ENCODE measurements at regions not wholly inside any gene's neighbourhood (a gene's known extent, or its start where the extent isn't known, plus 50 kb on each side); places are given as distances from the start of the nearest gene placed in this dataset.

DNA sequence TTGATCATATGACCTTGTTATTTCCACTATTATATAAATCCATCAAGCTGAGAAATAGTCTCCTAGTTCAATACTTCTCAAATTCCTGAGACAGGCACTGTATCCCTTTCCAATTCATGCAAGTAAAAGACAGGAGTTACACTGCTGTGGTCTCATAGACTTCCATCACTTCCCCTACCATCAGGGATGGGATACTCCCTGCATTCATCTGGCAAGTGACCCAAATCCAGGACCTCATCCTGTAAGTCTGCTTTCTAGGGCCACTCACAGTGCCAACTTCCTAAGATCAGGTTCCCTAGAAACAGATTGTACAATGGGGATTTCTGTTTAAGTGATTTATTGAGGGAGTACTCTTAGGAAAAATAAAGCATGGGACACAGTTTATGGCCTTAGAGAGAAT is 424.0 kb upstream of the CDH7 start:
- TF ChIP-seq, protein P1, sequence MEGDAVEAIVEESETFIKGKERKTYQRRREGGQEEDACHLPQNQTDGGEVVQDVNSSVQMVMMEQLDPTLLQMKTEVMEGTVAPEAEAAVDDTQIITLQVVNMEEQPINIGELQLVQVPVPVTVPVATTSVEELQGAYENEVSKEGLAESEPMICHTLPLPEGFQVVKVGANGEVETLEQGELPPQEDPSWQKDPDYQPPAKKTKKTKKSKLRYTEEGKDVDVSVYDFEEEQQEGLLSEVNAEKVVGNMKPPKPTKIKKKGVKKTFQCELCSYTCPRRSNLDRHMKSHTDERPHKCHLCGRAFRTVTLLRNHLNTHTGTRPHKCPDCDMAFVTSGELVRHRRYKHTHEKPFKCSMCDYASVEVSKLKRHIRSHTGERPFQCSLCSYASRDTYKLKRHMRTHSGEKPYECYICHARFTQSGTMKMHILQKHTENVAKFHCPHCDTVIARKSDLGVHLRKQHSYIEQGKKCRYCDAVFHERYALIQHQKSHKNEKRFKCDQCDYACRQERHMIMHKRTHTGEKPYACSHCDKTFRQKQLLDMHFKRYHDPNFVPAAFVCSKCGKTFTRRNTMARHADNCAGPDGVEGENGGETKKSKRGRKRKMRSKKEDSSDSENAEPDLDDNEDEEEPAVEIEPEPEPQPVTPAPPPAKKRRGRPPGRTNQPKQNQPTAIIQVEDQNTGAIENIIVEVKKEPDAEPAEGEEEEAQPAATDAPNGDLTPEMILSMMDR (IDR thresholded peaks at IDR 0.05) = no peak
- TF ChIP-seq POLR2A (IDR thresholded peaks at IDR 0.05) = no peak
- TF ChIP-seq POLR2AphosphoS5 (IDR thresholded peaks at IDR 0.05; ENCODE audit: insufficient read depth in 1 of 2, low read depth in 1 of 2) = no peak
